Neural cell (in vitro differentiated cells): ENCODE measurements at regions not wholly inside any gene's neighbourhood (a gene's known extent, or its start where the extent isn't known, plus 50 kb on each side); places are given as distances from the start of the nearest gene placed in this dataset.

Source experiments
- H2AFZ ChIP-seq: fragments of 200-600, 300-800 bp; sonication (generic), shearing (Covaris generic); 2 replicates; pipeline ENCODE4 v1.6.0; 2014; ENCODE audit warnings: low read depth, mild to moderate bottlenecking, antibody characterized with exemption, low read length, moderate library complexity
- H3F3A ChIP-seq: fragments of 200-600 bp; shearing (Covaris generic); 2 replicates; pipeline ENCODE4 v1.6.1; 2016; ENCODE audit warnings: mild to moderate bottlenecking, moderate library complexity, mixed read lengths, antibody characterized with exemption, low read length; ENCODE audit not compliant: insufficient read depth, poor library complexity, severe bottlenecking
- H3K27ac ChIP-seq: fragments of 200-600, 300-800 bp; sonication (generic), shearing (Covaris generic); 2 replicates; pipeline ENCODE4 v1.5.1; 2014; ENCODE audit warnings: mild to moderate bottlenecking, low read length, moderate library complexity
- H3K27me3 ChIP-seq: fragments of 300-800, 200-600 bp; sonication (generic), shearing (Covaris generic); 2 replicates; pipeline ENCODE4 v1.6.0; 2014; ENCODE audit warnings: mild to moderate bottlenecking, low read depth, low read length, moderate library complexity; ENCODE audit not compliant: insufficient read depth
- H3K36me3 ChIP-seq: fragments of 300-800, 200-600 bp; sonication (generic), shearing (Covaris generic); 2 replicates; pipeline ENCODE4 v1.5.1; 2014; ENCODE audit warnings: mild to moderate bottlenecking, antibody characterized with exemption, low read length, moderate library complexity; ENCODE audit not compliant: insufficient read depth
- H3K4me2 ChIP-seq: fragments of 300-800, 200-600 bp; sonication (generic), shearing (Covaris generic); 2 replicates; pipeline ENCODE4 v1.6.0; 2014; ENCODE audit warnings: mild to moderate bottlenecking, low read length
- H3K4me3 ChIP-seq: fragments of 300-800, 200-600 bp; sonication (generic), shearing (Covaris generic); 2 replicates; pipeline ENCODE4 v1.5.1; 2014; ENCODE audit warnings: mild to moderate bottlenecking, low read length, moderate library complexity
- H3K79me2 ChIP-seq: fragments of 200-600 bp; shearing (Covaris generic); replicated peaks from 2 replicates; pipeline ENCODE4 v1.6.0; 2014; ENCODE audit warnings: mild to moderate bottlenecking, low read length, moderate library complexity; ENCODE audit not compliant: insufficient read depth
- H3K9ac ChIP-seq: fragments of 300-800, 200-600 bp; sonication (generic), shearing (Covaris generic); 2 replicates; pipeline ENCODE4 v1.6.1; 2016; ENCODE audit warnings: mild to moderate bottlenecking, low read length, mixed read lengths
- H3K9me2 ChIP-seq: fragments of 200-600 bp; shearing (Covaris generic); 2 replicates; pipeline ENCODE4 v1.6.1; 2016; ENCODE audit warnings: mild to moderate bottlenecking, low read length, mixed read lengths; ENCODE audit not compliant: insufficient read depth
- H3K9me3 ChIP-seq: fragments of 200-600, 300-800 bp; sonication (generic), shearing (Covaris generic); 2 replicates; pipeline ENCODE4 v1.6.1; 2016; ENCODE audit warnings: mild to moderate bottlenecking, mixed run types, low read length, moderate library complexity, mixed read lengths
- H4K20me1 ChIP-seq: fragments of 200-600 bp; shearing (Covaris generic); 2 replicates; pipeline ENCODE4 v1.6.1; 2016; ENCODE audit warnings: mild to moderate bottlenecking, mixed run types; ENCODE audit not compliant: insufficient read depth
- CTCF ChIP-seq: fragments of 450-650 bp; IDR thresholded peaks from 2 replicates; pipeline ENCODE4 v1.5.1; 2014; ENCODE audit warnings: antibody characterized with exemption, mild to moderate bottlenecking, moderate library complexity; ENCODE audit not compliant: poor library complexity, severe bottlenecking
- EP300 ChIP-seq: fragments of 450-650 bp; conservative IDR thresholded peaks from 2 replicates; pipeline ENCODE4 v1.6.1; 2014; ENCODE audit warnings: antibody characterized with exemption, mild to moderate bottlenecking, moderate library complexity; ENCODE audit not compliant: poor library complexity, severe bottlenecking
- EZH2 ChIP-seq: fragments of 200-600, 300-800 bp; shearing (Covaris generic), sonication (generic); IDR thresholded peaks from 2 replicates; pipeline ENCODE4 v1.6.1; 2014; ENCODE audit warnings: antibody characterized with exemption, low read length, borderline replicate concordance, mild to moderate bottlenecking; ENCODE audit not compliant: insufficient read depth, poor library complexity, severe bottlenecking
- MXI1 ChIP-seq: fragments of 450-650 bp; conservative IDR thresholded peaks from 2 replicates; pipeline ENCODE4 v1.6.1; 2014; ENCODE audit warnings: antibody characterized with exemption, mild to moderate bottlenecking; ENCODE audit not compliant: poor library complexity, severe bottlenecking
- POLR2AphosphoS5 ChIP-seq: IDR thresholded peaks from 2 replicates; pipeline ENCODE4 v1.6.1; 2012
- RAD21 ChIP-seq: fragments of 450-650 bp; conservative IDR thresholded peaks from 2 replicates; pipeline ENCODE4 v1.6.1; 2014; ENCODE audit warnings: antibody characterized with exemption, mild to moderate bottlenecking, moderate library complexity
- REST ChIP-seq: IDR thresholded peaks from 2 replicates; pipeline ENCODE4 v1.6.1; 2012; ENCODE audit warnings: borderline replicate concordance
- SMC3 ChIP-seq: fragments of 450-650 bp; conservative IDR thresholded peaks from 2 replicates; pipeline ENCODE4 v1.6.1; 2014; ENCODE audit warnings: antibody characterized with exemption, mild to moderate bottlenecking, moderate library complexity; ENCODE audit not compliant: poor library complexity

GRCh38 chr1:204777591-204777990, 92.1 kb upstream of the LRRN2 start:
- no peaks in the 10 kb centered on the region for H3K79me2 ChIP-seq
- TF ChIP-seq REST, result no peak
- no peak for TF ChIP-seq SMC3
- no peak for TF ChIP-seq EZH2
- TF ChIP-seq RAD21, result no peak
- no peak for TF ChIP-seq CTCF
- no peak for TF ChIP-seq EP300
- no peak for TF ChIP-seq MXI1
- TF ChIP-seq POLR2AphosphoS5, result no peak
- H3F3A ChIP-seq, result no peaks in the 10 kb centered on the region
- H3K9me2 ChIP-seq, result no peaks in the 10 kb centered on the region
- H3K27ac ChIP-seq, result no peak overlapping the region
- H3K9me3 ChIP-seq, result no peaks in the 10 kb centered on the region
- no peaks in the 10 kb centered on the region for H3K36me3 ChIP-seq
- H4K20me1 ChIP-seq, result no peaks in the 10 kb centered on the region
- H3K4me2 ChIP-seq, result no peak overlapping the region
- no peak overlapping the region for H3K9ac ChIP-seq
- no peaks in the 10 kb centered on the region for H3K27me3 ChIP-seq
- H3K4me3 ChIP-seq, result no peak overlapping the region
- H2AFZ ChIP-seq, result no peak overlapping the region

- Histone ChIP-seq H4K20me1 (no peaks in the 10 kb centered on the region), H3F3A (no peaks in the 10 kb centered on the region), H3K79me2 (no peaks in the 10 kb centered on the region), H3K36me3 (no peaks in the 10 kb centered on the region), H3K4me3 (no peak overlapping the region), H3K9me2 (no peaks in the 10 kb centered on the region), H3K9ac (no peak overlapping the region), H3K9me3 (no peaks in the 10 kb centered on the region), H3K27me3 (no peaks in the 10 kb centered on the region), H3K27ac (no peak overlapping the region), H2AFZ (no peak overlapping the region), H3K4me2 (no peak overlapping the region)
- TF ChIP-seq MXI1 (no peak), SMC3 (no peak), POLR2AphosphoS5 (peak; percentile 52), RAD21 (no peak), EP300 (no peak)
Observed at GRCh38 chr1:204780630-204781029, 90.0 kb upstream of the NFASC start.
